PFSK-1 (cell line): ENCODE measurements at regions not wholly inside any gene's neighbourhood (a gene's known extent, or its start where the extent isn't known, plus 50 kb on each side); places are given as distances from the start of the nearest gene placed in this dataset.

Experiments
- POLR2AphosphoS5 ChIP-seq: IDR thresholded peaks from 2 replicates; pipeline ENCODE4 v1.6.1; 2012; ENCODE audit warnings: low read depth, mild to moderate bottlenecking, control low read depth, low read length, moderate library complexity
- REST ChIP-seq, 2 experiments: IDR thresholded peaks; 2 replicates each; pipeline versions ENCODE4 v1.6.1 to v1.8.0; 2011 to 2012; ENCODE audit warnings: low read depth in 2 of 2, low read length in 2 of 2, control low read depth in 1 of 2, inconsistent platforms in 1 of 2, mild to moderate bottlenecking in 1 of 2, moderate library complexity in 1 of 2; ENCODE audit not compliant: insufficient read depth in 1 of 2
- TAF1 ChIP-seq: IDR thresholded peaks from 2 replicates; pipeline ENCODE4 v1.6.1; 2012; ENCODE audit warnings: low read length, control low read depth, borderline replicate concordance; ENCODE audit not compliant: insufficient read depth

GRCh38 chr11:69951821-69952220, 126.3 kb upstream of the ANO1 start:
- no peak for TF ChIP-seq REST (IDR thresholded peaks at IDR 0.05; ENCODE audit: insufficient read depth in 1 of 2, low read depth in 2 of 2, low read length in 2 of 2)
- TF ChIP-seq TAF1: no peak
- TF ChIP-seq POLR2AphosphoS5: no peak
